HCT116 (cell line): ENCODE measurements at regions not wholly inside any gene's neighbourhood (a gene's known extent, or its start where the extent isn't known, plus 50 kb on each side); places are given as distances from the start of the nearest gene placed in this dataset.

Experiments used
- ATAC-seq: fragments of 200-7000 bp; cut with Tn5 transposase; 2 replicates; pipeline ENCODE4 v1.9.1; 2020; ENCODE audit warnings: mild to moderate bottlenecking, moderate library complexity
- BruUV-seq: library from RNA; stranded (reverse); fragments of 400-500 nt; replicated peaks from 2 replicates; lab custom pipeline; 2021; lab: Mats Ljungman, UMichigan
- CTCF ChIA-PET: fragments of 300-600 bp; sonication (Branson Sonifier 250); formaldehyde crosslinking; loops from one replicate; lab custom pipeline; 2021; ENCODE audit warnings: antibody characterized with exemption; lab: Charles Lee
- POLR2A ChIA-PET: fragments of 300-600, 350-600 bp; sonication (Branson Sonifier 250); formaldehyde crosslinking; loops from one replicate; lab custom pipeline; 2021; ENCODE audit warnings: antibody characterized with exemption; lab: Charles Lee
- RAD21 ChIA-PET, 2 experiments: fragments of 300-600 bp; sonication (Branson Sonifier 250); formaldehyde crosslinking; loops; one replicate each; lab custom pipeline; 2023; ENCODE audit warnings: low total read pairs in 2 of 2; ENCODE audit not compliant: uncharacterized antibody in 2 of 2, unreplicated experiment in 2 of 2, low non-redundant PET in 1 of 2; lab: Charles Lee
- DNase-seq: peaks from one replicate; pipeline ENCODE4 v3.0.0-alpha.2; 2010; ENCODE audit warnings: low read depth, low spot score
- H2AFZ ChIP-seq: fragments of 200-600 bp; shearing (Covaris generic), sonication (generic); 2 replicates; pipeline ENCODE4 v1.6.1; 2017; ENCODE audit warnings: low read depth, mixed run types, mixed read lengths, antibody characterized with exemption, low read length; ENCODE audit not compliant: poor library complexity, severe bottlenecking
- H3K27ac ChIP-seq: 2 replicates; pipeline ENCODE4 v1.5.1; 2012; ENCODE audit warnings: low read depth, low read length
- H3K27me3 ChIP-seq: fragments of 200-600 bp; sonication (generic); 2 replicates; pipeline ENCODE4 v1.6.1; 2016; ENCODE audit warnings: mixed run types, low read length, mixed read lengths; ENCODE audit not compliant: insufficient read depth
- H3K36me3 ChIP-seq, 2 experiments: fragments of 200-500 bp in 1 of 2; fragments of 200-600 bp in 1 of 2; sonication (Bioruptor generic) in 1 of 2; sonication (generic) in 1 of 2; 2 replicates each; pipeline versions ENCODE4 v1.5.1 to v1.6.1; 2014 to 2016; ENCODE audit warnings: low read length in 2 of 2, inconsistent platforms in 1 of 2, mixed read lengths in 1 of 2, mixed run types in 1 of 2; ENCODE audit not compliant: insufficient read depth in 2 of 2, control insufficient read depth in 1 of 2
- H3K4me1 ChIP-seq, 2 experiments: fragments of 200-600 bp in 1 of 2; sonication (generic) in 1 of 2; 2 replicates each; pipeline versions ENCODE4 v1.5.1 to v1.6.1; 2012 to 2017; ENCODE audit warnings: low read length in 2 of 2, inconsistent platforms in 1 of 2, mild to moderate bottlenecking in 1 of 2, mixed read lengths in 1 of 2, mixed run types in 1 of 2, moderate library complexity in 1 of 2; ENCODE audit not compliant: insufficient read depth in 2 of 2, control insufficient read depth in 1 of 2
- H3K4me2 ChIP-seq: fragments of 200-600 bp; sonication (generic); 2 replicates; pipeline ENCODE4 v1.6.1; 2017; ENCODE audit warnings: mixed run types, low read length, mixed read lengths
- H3K4me3 ChIP-seq, 2 experiments: fragments of 200-600 bp in 1 of 2; sonication (generic) in 1 of 2; replicated peaks in 1 of 2; 2 replicates each; pipeline ENCODE4 v1.5.1; 2011 to 2016; ENCODE audit warnings: low read length in 2 of 2, control low read depth in 1 of 2, low read depth in 1 of 2, mild to moderate bottlenecking in 1 of 2, mixed read lengths in 1 of 2, mixed run types in 1 of 2
- H3K79me2 ChIP-seq: fragments of 200-600 bp; sonication (generic); 2 replicates; pipeline ENCODE4 v1.6.1; 2017; ENCODE audit warnings: mild to moderate bottlenecking, mixed run types, low read length, moderate library complexity, mixed read lengths; ENCODE audit not compliant: insufficient read depth
- H3K9ac ChIP-seq: fragments of 200-600 bp; sonication (generic); 2 replicates; pipeline ENCODE4 v1.6.1; 2016; ENCODE audit warnings: low read length, mixed read lengths
- H3K9me2 ChIP-seq: fragments of 200-600 bp; sonication (generic), shearing (Covaris generic); 2 replicates; pipeline ENCODE4 v1.6.1; 2017; ENCODE audit warnings: mixed run types, mild to moderate bottlenecking, moderate library complexity; ENCODE audit not compliant: insufficient read depth
- H3K9me3 ChIP-seq, 2 experiments: fragments of 200-500 bp in 1 of 2; fragments of 200-600 bp in 1 of 2; sonication (Bioruptor generic) in 1 of 2; sonication (generic) in 1 of 2; 2 replicates each; pipeline ENCODE4 v1.6.1; 2014 to 2017; ENCODE audit warnings: low read length in 2 of 2, mixed read lengths in 2 of 2, inconsistent platforms in 1 of 2, low read depth in 1 of 2, mild to moderate bottlenecking in 1 of 2, mixed run types in 1 of 2, moderate library complexity in 1 of 2; ENCODE audit not compliant: control insufficient read depth in 1 of 2, insufficient read depth in 1 of 2
- H4K20me1 ChIP-seq: fragments of 200-600 bp; sonication (generic), shearing (Covaris generic); 2 replicates; pipeline ENCODE4 v1.6.1; 2017; ENCODE audit warnings: mixed run types, mild to moderate bottlenecking, moderate library complexity; ENCODE audit not compliant: insufficient read depth
- CTCF ChIP-seq, 3 experiments: fragments of 200-600 bp in 1 of 3; sonication (generic) in 1 of 3; IDR thresholded peaks in 2 of 3; conservative IDR thresholded peaks in 1 of 3; 2 replicates each; pipeline ENCODE4 v1.5.1; 2012 to 2017; ENCODE audit warnings: low read depth in 2 of 3, low read length in 2 of 3, antibody characterized with exemption in 1 of 3, borderline replicate concordance in 1 of 3, control low read depth in 1 of 3, mild to moderate bottlenecking in 1 of 3, mixed read lengths in 1 of 3, mixed run types in 1 of 3, moderate library complexity in 1 of 3; ENCODE audit not compliant: insufficient read depth in 1 of 3
- EZH2 ChIP-seq: fragments of 200-600 bp; sonication (generic); IDR thresholded peaks from 2 replicates; pipeline ENCODE4 v1.6.1; 2017; ENCODE audit warnings: antibody characterized with exemption, mixed run types
- MAX ChIP-seq: IDR thresholded peaks from 2 replicates; pipeline ENCODE4 v1.6.1; 2012
- POLR2AphosphoS5 ChIP-seq: IDR thresholded peaks from 2 replicates; pipeline ENCODE4 v1.6.1; 2011; ENCODE audit warnings: mild to moderate bottlenecking, low read depth, low read length, moderate library complexity
- SP1 ChIP-seq: IDR thresholded peaks from 2 replicates; pipeline ENCODE4 v1.6.1; 2012; ENCODE audit warnings: low read depth
- TCF7L2 ChIP-seq: IDR thresholded peaks from 2 replicates; pipeline ENCODE4 v1.7.0; 2011; ENCODE audit warnings: borderline replicate concordance, inconsistent platforms; ENCODE audit not compliant: insufficient read depth, insufficient read length; ENCODE audit errors: extremely low read depth
- intact Hi-C: fragments of 100-400 bp; cut with micrococcal nuclease; formaldehyde crosslinking; loops from 2 replicates; pipeline ENCODE4 v1.10.0; 2022
- TF ChIP-seq, protein P1 (sequence below): IDR thresholded peaks from 2 replicates; pipeline ENCODE4 v1.6.1; 2012; ENCODE audit warnings: low read depth

GRCh38 chr9:13744261-13744901 lies 464.9 kb upstream of the MPDZ start (continued):
- TF ChIP-seq, protein P1, sequence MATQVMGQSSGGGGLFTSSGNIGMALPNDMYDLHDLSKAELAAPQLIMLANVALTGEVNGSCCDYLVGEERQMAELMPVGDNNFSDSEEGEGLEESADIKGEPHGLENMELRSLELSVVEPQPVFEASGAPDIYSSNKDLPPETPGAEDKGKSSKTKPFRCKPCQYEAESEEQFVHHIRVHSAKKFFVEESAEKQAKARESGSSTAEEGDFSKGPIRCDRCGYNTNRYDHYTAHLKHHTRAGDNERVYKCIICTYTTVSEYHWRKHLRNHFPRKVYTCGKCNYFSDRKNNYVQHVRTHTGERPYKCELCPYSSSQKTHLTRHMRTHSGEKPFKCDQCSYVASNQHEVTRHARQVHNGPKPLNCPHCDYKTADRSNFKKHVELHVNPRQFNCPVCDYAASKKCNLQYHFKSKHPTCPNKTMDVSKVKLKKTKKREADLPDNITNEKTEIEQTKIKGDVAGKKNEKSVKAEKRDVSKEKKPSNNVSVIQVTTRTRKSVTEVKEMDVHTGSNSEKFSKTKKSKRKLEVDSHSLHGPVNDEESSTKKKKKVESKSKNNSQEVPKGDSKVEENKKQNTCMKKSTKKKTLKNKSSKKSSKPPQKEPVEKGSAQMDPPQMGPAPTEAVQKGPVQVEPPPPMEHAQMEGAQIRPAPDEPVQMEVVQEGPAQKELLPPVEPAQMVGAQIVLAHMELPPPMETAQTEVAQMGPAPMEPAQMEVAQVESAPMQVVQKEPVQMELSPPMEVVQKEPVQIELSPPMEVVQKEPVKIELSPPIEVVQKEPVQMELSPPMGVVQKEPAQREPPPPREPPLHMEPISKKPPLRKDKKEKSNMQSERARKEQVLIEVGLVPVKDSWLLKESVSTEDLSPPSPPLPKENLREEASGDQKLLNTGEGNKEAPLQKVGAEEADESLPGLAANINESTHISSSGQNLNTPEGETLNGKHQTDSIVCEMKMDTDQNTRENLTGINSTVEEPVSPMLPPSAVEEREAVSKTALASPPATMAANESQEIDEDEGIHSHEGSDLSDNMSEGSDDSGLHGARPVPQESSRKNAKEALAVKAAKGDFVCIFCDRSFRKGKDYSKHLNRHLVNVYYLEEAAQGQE = no peak
- no peak for TF ChIP-seq TCF7L2
- TF ChIP-seq MAX = no peak
- TF ChIP-seq POLR2AphosphoS5 = no peak
- TF ChIP-seq EZH2 = no peak

DNA sequence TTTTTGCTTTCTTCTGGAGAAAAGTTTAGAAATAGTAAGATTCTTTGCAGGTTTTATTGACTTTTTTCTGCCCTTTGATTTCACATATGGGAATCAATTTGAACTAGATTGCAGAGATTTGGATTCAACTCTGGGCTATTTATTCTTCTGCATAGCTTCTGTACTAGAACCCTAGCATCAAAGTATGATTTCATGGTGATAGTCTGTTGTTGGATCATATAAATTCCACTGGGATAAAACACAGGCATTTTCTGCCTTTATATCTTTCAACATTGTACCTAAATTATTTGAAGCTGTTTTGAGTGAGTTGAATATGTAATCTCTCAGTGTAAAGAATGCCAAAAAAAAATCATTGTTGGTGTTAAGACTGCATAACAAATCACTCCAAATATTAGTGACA lies 458.4 kb upstream of the MPDZ start:
- CTCF ChIA-PET = no interaction called here
- Histone ChIP-seq H3K4me1 (no peaks in the 10 kb centered on the region), H3K9me3 (peaks cover 0 to 2% of the 10 kb centered on the region in 2 experiments; a peak in 1 of 4 replicates), H2AFZ (no peak overlapping the region), H3K9me2 (no peaks in the 10 kb centered on the region), H3K4me2 (no peak overlapping the region), H3K9ac (no peak overlapping the region), H3K27me3 (no peaks in the 10 kb centered on the region), H3K79me2 (no peaks in the 10 kb centered on the region), H3K36me3 (no peaks in the 10 kb centered on the region), H4K20me1 (no peaks in the 10 kb centered on the region), H3K4me3 (no peak overlapping the region), H3K27ac (no peak overlapping the region)
- RAD21 ChIA-PET = no interaction called here
- no TSS peak for BruUV-seq
- DNase-seq (no peak), ATAC-seq (no peak)
- no peak for TF ChIP-seq MAX
- TF ChIP-seq CTCF (IDR thresholded peaks at IDR 0.05 in 2 of 3, conservative IDR thresholded peaks at IDR 0.05 in 1 of 3; ENCODE audit: borderline replicate concordance in 1 of 3, insufficient read depth in 1 of 3, low read depth in 2 of 3, low read length in 2 of 3) = no peak
- no peak for TF ChIP-seq SP1
- intact Hi-C loops = no loop called here
- POLR2A ChIA-PET = no interaction called here
